GM12878 (cell line): ENCODE measurements at regions not wholly inside any gene's neighbourhood (a gene's known extent, or its start where the extent isn't known, plus 50 kb on each side); places are given as distances from the start of the nearest gene placed in this dataset.

Source experiments
- CHD1 ChIP-seq: IDR thresholded peaks from 2 replicates; pipeline ENCODE4 v1.6.1; 2012; ENCODE audit warnings: low read depth, low read length, improper control_type of control experiment
- NFIC ChIP-seq: IDR thresholded peaks from 2 replicates; pipeline ENCODE4 v1.6.1; 2012; ENCODE audit warnings: low read depth, mild to moderate bottlenecking, inconsistent platforms, low read length, moderate library complexity
- POU2F2 ChIP-seq: IDR thresholded peaks from 3 replicates; pipeline ENCODE4 v1.6.1; 2011; ENCODE audit warnings: low read depth, mild to moderate bottlenecking, low read length, borderline replicate concordance
- TF ChIP-seq, protein P1 (sequence below): fragments of 450-650 bp; IDR thresholded peaks from 2 replicates; pipeline ENCODE4 v1.6.1; 2017; ENCODE audit warnings: antibody characterized with exemption, mild to moderate bottlenecking, moderate library complexity
- TF ChIP-seq, protein P2 (sequence below): IDR thresholded peaks from 2 replicates; pipeline ENCODE4 v1.6.1; 2012; ENCODE audit warnings: low read depth, low read length, improper control_type of control experiment

DNA sequence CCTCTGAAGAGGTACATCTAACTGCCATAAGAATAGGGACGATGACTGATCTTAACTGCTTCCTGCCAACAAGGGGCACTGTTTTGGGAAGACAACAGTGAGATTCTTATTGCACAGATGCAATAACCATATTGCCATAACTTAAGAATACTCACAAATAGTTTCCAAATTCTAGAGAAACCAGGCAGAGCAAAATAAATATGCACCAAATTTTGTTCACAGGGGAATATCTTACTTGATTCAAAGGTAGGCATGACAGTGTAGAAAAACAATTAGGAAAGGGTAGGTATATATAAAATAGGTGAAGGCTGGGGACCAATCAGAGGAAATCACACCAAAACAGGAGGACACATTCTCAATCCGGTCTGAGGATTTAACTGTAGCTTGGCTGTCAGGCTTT is 49.9 kb upstream of the CST7 start (continued):
- TF ChIP-seq, protein P1, sequence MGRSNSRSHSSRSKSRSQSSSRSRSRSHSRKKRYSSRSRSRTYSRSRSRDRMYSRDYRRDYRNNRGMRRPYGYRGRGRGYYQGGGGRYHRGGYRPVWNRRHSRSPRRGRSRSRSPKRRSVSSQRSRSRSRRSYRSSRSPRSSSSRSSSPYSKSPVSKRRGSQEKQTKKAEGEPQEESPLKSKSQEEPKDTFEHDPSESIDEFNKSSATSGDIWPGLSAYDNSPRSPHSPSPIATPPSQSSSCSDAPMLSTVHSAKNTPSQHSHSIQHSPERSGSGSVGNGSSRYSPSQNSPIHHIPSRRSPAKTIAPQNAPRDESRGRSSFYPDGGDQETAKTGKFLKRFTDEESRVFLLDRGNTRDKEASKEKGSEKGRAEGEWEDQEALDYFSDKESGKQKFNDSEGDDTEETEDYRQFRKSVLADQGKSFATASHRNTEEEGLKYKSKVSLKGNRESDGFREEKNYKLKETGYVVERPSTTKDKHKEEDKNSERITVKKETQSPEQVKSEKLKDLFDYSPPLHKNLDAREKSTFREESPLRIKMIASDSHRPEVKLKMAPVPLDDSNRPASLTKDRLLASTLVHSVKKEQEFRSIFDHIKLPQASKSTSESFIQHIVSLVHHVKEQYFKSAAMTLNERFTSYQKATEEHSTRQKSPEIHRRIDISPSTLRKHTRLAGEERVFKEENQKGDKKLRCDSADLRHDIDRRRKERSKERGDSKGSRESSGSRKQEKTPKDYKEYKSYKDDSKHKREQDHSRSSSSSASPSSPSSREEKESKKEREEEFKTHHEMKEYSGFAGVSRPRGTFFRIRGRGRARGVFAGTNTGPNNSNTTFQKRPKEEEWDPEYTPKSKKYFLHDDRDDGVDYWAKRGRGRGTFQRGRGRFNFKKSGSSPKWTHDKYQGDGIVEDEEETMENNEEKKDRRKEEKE: no peak
- TF ChIP-seq POU2F2 (no peak), NFIC (no peak), CHD1 (no peak)
- TF ChIP-seq, protein P2, sequence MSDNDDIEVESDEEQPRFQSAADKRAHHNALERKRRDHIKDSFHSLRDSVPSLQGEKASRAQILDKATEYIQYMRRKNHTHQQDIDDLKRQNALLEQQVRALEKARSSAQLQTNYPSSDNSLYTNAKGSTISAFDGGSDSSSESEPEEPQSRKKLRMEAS: no peak
